ENCODE measurements at regions not wholly inside any gene's neighbourhood (a gene's known extent, or its start where the extent isn't known, plus 50 kb on each side); places are given as distances from the start of the nearest gene placed in this dataset.
"Not testable (repeated sequence)": the region's sequence is repeated elsewhere in the genome, so short reads cannot be mapped to it uniquely, and the experiment has no call there.

DNA sequence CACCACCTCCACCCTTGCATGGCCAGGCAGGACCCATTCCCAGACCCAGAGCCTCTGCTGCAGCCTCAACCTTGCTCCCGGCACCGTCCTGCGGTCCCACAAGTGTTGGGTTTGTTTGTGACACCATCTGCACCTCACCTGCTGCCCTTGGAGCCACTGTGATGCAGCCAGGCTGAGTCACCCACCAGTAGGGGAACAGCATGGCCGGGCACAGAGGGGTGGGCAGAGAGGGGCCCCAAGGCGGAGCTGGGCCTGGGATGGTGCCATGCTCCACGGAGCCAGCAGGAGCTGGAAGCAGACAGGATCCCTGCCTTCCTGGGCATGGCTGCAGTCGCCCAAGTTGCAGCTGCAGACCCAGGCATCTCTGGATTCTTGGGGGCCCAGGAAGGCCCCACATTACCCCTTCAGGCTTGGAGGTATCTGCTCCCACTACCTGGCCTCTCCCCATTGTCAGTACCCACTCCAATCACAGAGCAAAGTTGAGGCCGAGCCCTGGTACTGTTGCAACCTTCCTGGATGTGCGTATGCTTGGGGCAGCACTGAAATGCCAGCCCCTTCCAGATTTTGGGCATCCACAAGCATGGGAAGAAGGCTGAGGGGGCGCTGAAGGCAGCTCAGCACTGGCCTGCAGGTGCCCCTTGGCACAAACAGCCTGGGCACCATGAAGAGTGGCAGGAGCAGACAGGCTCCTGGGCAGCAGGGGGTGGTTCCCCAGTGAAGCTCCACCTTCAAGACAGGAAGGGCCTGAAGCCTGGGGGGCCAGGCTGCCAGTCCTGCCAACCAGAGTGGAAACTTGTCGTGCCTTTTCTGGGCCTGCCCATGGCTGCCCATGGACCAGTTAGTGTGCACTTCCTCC lies 172.8 kb downstream of the MATN1 start:
- no peak for DNase-seq

- not testable (repeated sequence) for DNase-seq
These were observed 173.5 kb downstream of the MATN1 start for GRCh38 chr1:30549872-30550271.

- no peak for DNase-seq
These were observed 175.1 kb downstream of the MATN1 start for GRCh38 chr1:30548294-30548693.

GRCh38 chr1:30547326-30547725 lies 176.1 kb downstream of the MATN1 start:
- not testable (repeated sequence) for DNase-seq

- no peak for DNase-seq
These were observed 178.0 kb downstream of the MATN1 start for GRCh38 chr1:30545365-30545764.

DNA sequence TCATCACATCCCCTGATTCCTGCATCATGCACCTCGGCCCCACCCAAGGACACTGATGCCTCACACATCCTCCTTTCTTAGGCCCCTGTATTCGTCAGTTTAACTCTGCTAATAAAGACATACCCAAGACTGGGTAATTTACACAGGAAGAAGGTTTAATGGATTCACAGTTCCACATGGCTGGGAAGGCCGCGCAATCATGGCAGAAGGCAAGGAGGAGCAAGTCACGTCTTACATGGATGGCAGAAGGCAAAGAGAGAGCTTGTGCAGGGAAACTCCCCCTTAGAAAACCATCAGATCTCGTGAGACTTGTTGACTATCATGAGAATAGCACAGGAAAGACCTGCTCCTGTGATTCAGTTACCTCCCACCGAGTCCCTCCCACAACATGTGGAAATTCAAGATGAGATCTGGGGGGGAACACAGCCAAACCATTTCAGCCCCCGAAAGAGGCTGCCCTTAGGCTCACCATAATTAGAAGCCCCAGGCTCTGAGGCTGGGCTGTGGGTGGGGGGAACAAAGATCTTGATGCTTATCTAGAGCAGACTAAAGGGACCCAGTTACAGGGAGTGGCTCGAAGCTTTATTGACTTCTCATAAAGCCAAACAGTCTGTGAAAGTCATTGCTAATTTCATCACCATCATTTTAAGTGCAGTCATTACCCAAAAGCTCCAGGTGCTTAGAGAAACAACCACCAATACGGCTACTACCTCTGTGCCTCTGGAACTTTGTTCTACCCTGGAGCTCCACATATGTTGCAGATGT lies 181.5 kb downstream of the MATN1 start:
- no peak for DNase-seq

DNA sequence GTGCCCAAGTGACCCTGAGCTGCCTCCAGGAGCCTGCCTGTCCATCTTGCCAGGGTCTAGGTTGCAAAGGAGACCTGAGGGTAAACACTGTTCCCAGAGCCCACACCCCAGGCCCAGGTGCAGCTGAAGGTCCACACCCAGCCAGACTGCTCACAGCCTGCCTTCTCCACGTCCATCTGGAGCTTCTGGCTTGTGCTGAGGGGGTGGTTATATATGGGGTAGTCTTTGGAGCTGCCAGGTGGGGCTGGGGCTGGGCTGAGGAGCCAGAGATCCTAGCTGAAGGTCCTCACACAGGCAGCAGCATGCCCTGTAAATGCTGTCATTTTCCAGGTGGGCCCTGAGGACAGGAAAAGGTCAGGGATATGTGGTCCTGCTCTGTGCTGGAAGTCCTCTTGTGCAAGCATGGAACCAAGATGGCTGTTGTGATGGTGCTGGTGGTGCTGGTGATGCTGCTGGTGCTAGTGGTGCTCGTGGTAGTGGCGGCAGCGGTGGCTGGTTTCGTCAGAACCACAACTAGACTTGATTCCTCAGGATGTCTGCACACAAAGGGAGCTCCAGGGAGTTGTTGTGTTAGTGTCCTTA lies 182.7 kb downstream of the MATN1 start:
- no peak for DNase-seq

GRCh38 chr1:30539884-30540283 lies 183.5 kb downstream of the MATN1 start:
- DNase-seq = no peak

GRCh38 chr1:30538993-30539867 lies 184.2 kb downstream of the MATN1 start:
- no peak for DNase-seq

- no peak for DNase-seq
These were observed 185.0 kb downstream of the MATN1 start for GRCh38 chr1:30538226-30538992.

DNA sequence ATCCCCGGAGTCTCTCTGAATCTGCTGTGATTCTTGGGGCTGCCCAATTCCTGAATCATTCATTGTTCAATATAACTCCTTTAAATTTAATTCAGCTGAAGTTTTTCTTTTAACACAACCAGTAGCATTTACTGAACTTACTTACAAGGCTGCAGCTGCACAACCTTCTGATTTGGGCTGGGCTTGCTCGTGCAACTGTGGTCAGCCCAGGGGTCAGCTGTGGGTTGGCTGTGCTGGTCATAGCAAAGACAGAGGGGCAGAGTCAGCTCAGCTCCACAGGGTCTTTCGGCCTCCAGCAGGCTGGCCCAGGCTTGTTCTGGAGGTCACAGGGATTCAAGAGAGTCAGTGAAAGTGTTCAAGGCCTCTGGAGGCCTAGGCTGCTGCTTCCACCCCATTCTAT lies 186.1 kb downstream of the MATN1 start:
- no peak for DNase-seq

GRCh38 chr1:30536530-30536929 lies 186.9 kb downstream of the MATN1 start:
- no peak for DNase-seq

DNA sequence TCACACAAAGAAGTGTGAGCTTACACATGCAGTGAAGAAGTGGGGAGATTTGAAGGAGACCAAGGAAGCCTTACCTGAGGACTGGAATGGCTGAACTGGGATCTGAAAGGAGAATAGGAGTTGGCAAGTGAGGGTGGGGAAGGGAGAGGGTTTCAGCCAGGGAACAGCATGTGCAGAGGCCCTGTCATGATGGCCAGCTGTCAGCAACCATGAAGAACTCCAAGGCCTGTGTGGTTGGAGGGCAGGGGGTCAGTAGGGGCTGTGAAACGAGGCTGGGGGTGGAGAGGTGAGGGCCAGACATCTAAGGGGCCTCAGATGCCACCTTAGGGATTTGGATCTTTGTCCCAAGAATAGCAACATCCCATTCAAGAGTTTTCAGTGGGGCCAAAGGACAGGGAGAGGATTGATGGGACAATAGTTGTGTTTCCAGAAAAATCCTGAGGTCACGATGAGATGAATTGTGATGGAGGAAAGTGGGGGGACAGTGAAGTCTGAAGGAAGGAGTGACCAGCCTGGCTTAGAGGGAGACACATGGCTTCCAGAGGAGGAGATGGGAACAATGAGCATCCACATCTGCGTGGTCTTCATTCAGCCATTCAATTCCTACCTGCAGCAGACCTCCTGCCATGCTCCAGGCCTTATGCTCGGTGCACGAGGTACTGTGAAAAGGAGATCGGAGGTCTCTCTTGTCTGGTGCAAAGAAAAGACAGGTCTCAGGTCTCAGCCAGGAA lies 187.6 kb downstream of the MATN1 start:
- no peak for DNase-seq

GRCh38 chr1:30534551-30534940 lies 188.8 kb downstream of the MATN1 start:
- no peak for DNase-seq

- DNase-seq = no peak
These were observed 189.4 kb downstream of the MATN1 start for GRCh38 chr1:30533796-30534550.

DNA sequence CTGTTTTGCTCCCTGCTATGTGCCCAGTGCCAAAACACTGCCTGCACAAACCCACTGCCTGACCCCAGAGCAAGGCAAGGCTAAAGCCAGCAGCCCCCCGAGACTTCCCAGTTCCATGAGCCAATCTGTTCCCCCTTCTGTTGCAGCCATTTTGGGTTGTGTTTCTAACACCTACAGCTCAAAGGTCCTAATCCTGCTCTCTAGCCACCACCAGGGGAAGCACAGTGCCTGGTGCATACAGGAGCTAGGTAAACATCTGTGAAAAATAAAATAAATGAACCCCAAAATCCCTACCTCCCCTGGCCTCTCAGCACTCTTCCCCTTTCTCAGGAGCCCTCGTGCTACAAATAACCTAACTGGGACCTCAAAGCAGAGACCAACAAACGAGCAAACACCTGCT lies 190.2 kb downstream of the MATN1 start:
- DNase-seq = no peak

GRCh38 chr1:30532621-30533020 lies 190.8 kb downstream of the MATN1 start:
- DNase-seq = no peak

GRCh38 chr1:30527511-30528140 lies 195.8 kb downstream of the MATN1 start:
- no peak for DNase-seq

GRCh38 chr1:30526652-30527345 lies 196.6 kb downstream of the MATN1 start:
- no peak for DNase-seq

All from CD4-positive, alpha-beta T cell treated with Interleukin-1 beta for 1 hour (primary cell).